PC-9 (cell line): ENCODE measurements at regions not wholly inside any gene's neighbourhood (a gene's known extent, or its start where the extent isn't known, plus 50 kb on each side); places are given as distances from the start of the nearest gene placed in this dataset.

ENCODE experiments used
- BruUV-seq: library from RNA; stranded (reverse); fragments of 400-500 nt; replicated peaks from 2 replicates; lab custom pipeline; 2021; lab: Mats Ljungman, UMichigan
- CTCF ChIA-PET: fragments of 300-600 bp; sonication (Branson Sonifier 250); formaldehyde crosslinking; loops from one replicate; lab custom pipeline; 2022; ENCODE audit warnings: antibody characterized with exemption; lab: Charles Lee
- POLR2A ChIA-PET: fragments of 300-600 bp; sonication (Branson Sonifier 250); formaldehyde crosslinking; loops from one replicate; lab custom pipeline; 2022; ENCODE audit warnings: antibody characterized with exemption; ENCODE audit not compliant: unreplicated experiment; lab: Charles Lee
- DNase-seq, 2 experiments: peaks; one replicate each; pipeline versions ENCODE4 v3.0.0 to v3.0.0-alpha.2; 2015 to 2022; ENCODE audit warnings: mixed read lengths in 1 of 2
- H2AFZ ChIP-seq: fragments of 200-600 bp; sonication (generic); 2 replicates; pipeline ENCODE4 v1.8.1; 2017; ENCODE audit warnings: antibody characterized with exemption
- H3F3A ChIP-seq: fragments of 200-600 bp; sonication (generic); 2 replicates; pipeline ENCODE4 v1.8.1; 2017; ENCODE audit warnings: antibody characterized with exemption, mild to moderate bottlenecking, low read depth; ENCODE audit not compliant: insufficient read depth
- H3K27ac ChIP-seq: fragments of 200-600 bp; sonication (generic); 2 replicates; pipeline ENCODE4 v1.6.1; 2016; ENCODE audit warnings: mixed run types
- H3K27me3 ChIP-seq: fragments of 200-600 bp; sonication (generic); 2 replicates; pipeline ENCODE4 v1.6.1; 2016; ENCODE audit warnings: low read depth, mixed run types; ENCODE audit not compliant: insufficient read depth
- H3K36me3 ChIP-seq: fragments of 200-600 bp; sonication (generic); 2 replicates; pipeline ENCODE4 v1.6.1; 2016; ENCODE audit warnings: low read depth, mixed run types
- H3K4me1 ChIP-seq: fragments of 200-600 bp; sonication (generic); replicated peaks from 2 replicates; pipeline ENCODE4 v1.6.1; 2016; ENCODE audit warnings: mixed run types; ENCODE audit not compliant: insufficient read depth
- H3K4me2 ChIP-seq: fragments of 200-600 bp; sonication (generic); 2 replicates; pipeline ENCODE4 v1.6.1; 2017; ENCODE audit warnings: mixed run types
- H3K4me3 ChIP-seq: fragments of 200-600 bp; sonication (generic); 2 replicates; pipeline ENCODE4 v1.6.1; 2016; ENCODE audit warnings: mixed run types
- H3K79me2 ChIP-seq: fragments of 200-600 bp; sonication (generic); 2 replicates; pipeline ENCODE4 v1.6.1; 2017; ENCODE audit warnings: low read depth, mixed run types
- H3K9me2 ChIP-seq: fragments of 200-600 bp; sonication (generic); 2 replicates; pipeline ENCODE4 v1.8.1; 2017; ENCODE audit warnings: mild to moderate bottlenecking; ENCODE audit not compliant: insufficient read depth
- H3K9me3 ChIP-seq: fragments of 200-600 bp; sonication (generic); 2 replicates; pipeline ENCODE4 v1.8.1; 2016; ENCODE audit warnings: low read depth; ENCODE audit not compliant: insufficient read depth
- H4K20me1 ChIP-seq: fragments of 200-600 bp; sonication (generic); 2 replicates; pipeline ENCODE4 v1.8.1; 2017; ENCODE audit not compliant: insufficient read depth
- CTCF ChIP-seq: fragments of 200-600 bp; sonication (generic); conservative IDR thresholded peaks from 2 replicates; pipeline ENCODE4 v1.6.1; 2017; ENCODE audit warnings: mixed run types, antibody characterized with exemption, mild to moderate bottlenecking, moderate library complexity
- EZH2 ChIP-seq: fragments of 200-600 bp; sonication (generic); IDR thresholded peaks from 2 replicates; pipeline ENCODE4 v1.8.0; 2017; ENCODE audit warnings: antibody characterized with exemption, low read depth
- intact Hi-C: fragments of 100-400 bp; cut with micrococcal nuclease; formaldehyde crosslinking; loops from one replicate; pipeline ENCODE4 v1.10.0; 2022; ENCODE audit not compliant: unreplicated experiment

GRCh38 chr3:28595372-28595771 lies 246.7 kb upstream of the AZI2 start:
- Histone ChIP-seq H3K9me2 (no peaks in the 10 kb centered on the region), H3K4me2 (no peak overlapping the region), H3K4me3 (no peak overlapping the region), H2AFZ (no peak overlapping the region), H3F3A (no peaks in the 10 kb centered on the region), H3K79me2 (no peaks in the 10 kb centered on the region), H3K27ac (no peak overlapping the region), H4K20me1 (no peaks in the 10 kb centered on the region), H3K36me3 (no peaks in the 10 kb centered on the region), H3K9me3 (no peaks in the 10 kb centered on the region), H3K27me3 (no peaks in the 10 kb centered on the region), H3K4me1 (no peaks in the 10 kb centered on the region)
- CTCF ChIA-PET, result no interaction called here
- no TSS peak for BruUV-seq
- TF ChIP-seq EZH2 (no peak), CTCF (no peak)
- intact Hi-C loops, result no loop called here
- DNase-seq, result no peak
- POLR2A ChIA-PET, result no interaction called here

DNA sequence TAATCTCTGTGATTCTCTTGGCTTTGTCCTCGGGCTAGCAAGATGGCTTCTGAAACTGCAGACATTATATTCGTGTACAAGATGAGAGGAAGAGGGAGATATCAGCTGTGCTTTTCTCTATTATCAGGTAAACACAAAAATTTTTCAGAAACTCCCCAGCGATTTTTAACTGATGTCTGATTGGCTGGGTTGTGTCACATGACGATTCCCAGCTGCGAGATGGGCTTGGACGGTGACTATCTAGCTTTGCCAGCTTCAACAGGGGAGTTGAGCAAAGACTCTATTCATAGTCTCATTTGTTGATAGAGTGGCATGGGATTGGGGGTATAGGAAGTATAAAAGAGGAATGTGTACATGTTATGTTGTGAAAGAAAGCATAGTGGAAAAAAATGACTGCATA lies 248.8 kb upstream of the AZI2 start:
- TF ChIP-seq CTCF, result no peak
- TF ChIP-seq EZH2, result no peak
- Histone ChIP-seq H3K4me2 (no peak overlapping the region), H3K9me2 (no peaks in the 10 kb centered on the region), H2AFZ (no peak overlapping the region), H3F3A (no peaks in the 10 kb centered on the region), H3K79me2 (no peaks in the 10 kb centered on the region), H3K36me3 (no peaks in the 10 kb centered on the region), H3K9me3 (no peaks in the 10 kb centered on the region), H4K20me1 (no peaks in the 10 kb centered on the region), H3K4me3 (no peak overlapping the region), H3K27ac (no peak overlapping the region), H3K4me1 (no peaks in the 10 kb centered on the region), H3K27me3 (no peaks in the 10 kb centered on the region)
- ChIA-PET POLR2A (no interaction called here), CTCF (no interaction called here)
- no peak for DNase-seq
- intact Hi-C loops, result no loop called here
- no TSS peak for BruUV-seq

DNA sequence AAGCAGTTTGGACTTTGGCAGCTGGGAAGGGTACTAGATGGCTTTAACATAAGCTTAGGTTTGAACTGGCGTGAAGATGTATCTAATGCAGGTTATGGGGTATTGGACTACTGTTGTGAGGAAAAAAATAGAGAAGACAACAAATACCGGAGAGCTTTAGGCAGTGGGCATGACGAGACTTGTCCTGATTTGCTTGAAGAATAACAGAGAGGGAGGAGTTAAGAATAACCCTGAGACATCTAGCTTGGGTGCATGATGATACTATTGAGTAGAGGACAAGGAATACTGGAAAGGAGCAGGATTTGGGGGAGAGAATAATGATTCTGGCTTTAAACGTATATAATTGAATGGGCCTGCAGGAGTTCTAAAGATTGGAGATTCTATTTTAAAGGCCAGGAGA lies 249.5 kb upstream of the AZI2 start:
- TF ChIP-seq EZH2 (no peak), CTCF (no peak)
- intact Hi-C loops, result no loop called here
- no peaks in the 10 kb centered on the region for H3K4me1 ChIP-seq
- no peaks in the 10 kb centered on the region for H3K9me2 ChIP-seq
- no peaks in the 10 kb centered on the region for H3K36me3 ChIP-seq
- H3K9me3 ChIP-seq, result no peaks in the 10 kb centered on the region
- no peaks in the 10 kb centered on the region for H3F3A ChIP-seq
- ChIA-PET POLR2A (no interaction called here), CTCF (no interaction called here)
- no peaks in the 10 kb centered on the region for H4K20me1 ChIP-seq
- no peaks in the 10 kb centered on the region for H3K79me2 ChIP-seq
- no peak for DNase-seq
- H3K4me2 ChIP-seq, result no peak overlapping the region
- H3K27me3 ChIP-seq, result no peaks in the 10 kb centered on the region
- H3K4me3 ChIP-seq, result no peak overlapping the region
- no peak overlapping the region for H2AFZ ChIP-seq
- BruUV-seq, result no TSS peak
- no peak overlapping the region for H3K27ac ChIP-seq
